ENCODE measurements at regions not wholly inside any gene's neighbourhood (a gene's known extent, or its start where the extent isn't known, plus 50 kb on each side); places are given as distances from the start of the nearest gene placed in this dataset.

DNA sequence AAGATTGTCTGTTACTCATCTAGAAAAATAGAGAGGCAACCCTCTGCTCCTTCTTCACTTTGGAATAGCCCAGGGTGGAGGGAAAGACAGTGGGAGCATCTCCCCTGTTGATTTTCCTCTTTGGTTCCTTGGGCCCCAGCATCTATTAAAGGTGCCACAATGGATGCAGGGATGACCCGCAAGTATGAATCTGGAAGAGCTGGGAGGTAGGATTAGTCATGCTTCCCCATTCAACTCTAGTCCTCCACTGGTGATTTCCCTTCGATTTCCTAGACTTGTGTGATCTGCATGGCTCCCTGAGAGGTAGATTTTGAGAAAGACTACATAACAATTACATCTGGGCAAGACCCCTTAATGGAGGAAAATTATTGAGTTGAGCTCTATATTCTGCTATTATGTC, 127.8 kb downstream of the MAGEE1 start:
- TF ChIP-seq, protein P1, sequence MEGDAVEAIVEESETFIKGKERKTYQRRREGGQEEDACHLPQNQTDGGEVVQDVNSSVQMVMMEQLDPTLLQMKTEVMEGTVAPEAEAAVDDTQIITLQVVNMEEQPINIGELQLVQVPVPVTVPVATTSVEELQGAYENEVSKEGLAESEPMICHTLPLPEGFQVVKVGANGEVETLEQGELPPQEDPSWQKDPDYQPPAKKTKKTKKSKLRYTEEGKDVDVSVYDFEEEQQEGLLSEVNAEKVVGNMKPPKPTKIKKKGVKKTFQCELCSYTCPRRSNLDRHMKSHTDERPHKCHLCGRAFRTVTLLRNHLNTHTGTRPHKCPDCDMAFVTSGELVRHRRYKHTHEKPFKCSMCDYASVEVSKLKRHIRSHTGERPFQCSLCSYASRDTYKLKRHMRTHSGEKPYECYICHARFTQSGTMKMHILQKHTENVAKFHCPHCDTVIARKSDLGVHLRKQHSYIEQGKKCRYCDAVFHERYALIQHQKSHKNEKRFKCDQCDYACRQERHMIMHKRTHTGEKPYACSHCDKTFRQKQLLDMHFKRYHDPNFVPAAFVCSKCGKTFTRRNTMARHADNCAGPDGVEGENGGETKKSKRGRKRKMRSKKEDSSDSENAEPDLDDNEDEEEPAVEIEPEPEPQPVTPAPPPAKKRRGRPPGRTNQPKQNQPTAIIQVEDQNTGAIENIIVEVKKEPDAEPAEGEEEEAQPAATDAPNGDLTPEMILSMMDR (IDR thresholded peaks at IDR 0.05), result no peak
- no peak for TF ChIP-seq POLR2A (IDR thresholded peaks at IDR 0.05)
- TF ChIP-seq POLR2AphosphoS5 (IDR thresholded peaks at IDR 0.05), result no peak

Measured in breast epithelium (tissue), 3 donors.